ENCODE measurements at regions not wholly inside any gene's neighbourhood (a gene's known extent, or its start where the extent isn't known, plus 50 kb on each side); places are given as distances from the start of the nearest gene placed in this dataset.
"Not testable (repeated sequence)": the region's sequence is repeated elsewhere in the genome, so short reads cannot be mapped to it uniquely, and the experiment has no call there.

GRCh38 chr4:29708473-29708872 lies 1011.7 kb upstream of the PCDH7 start:
- no peak for DNase-seq (ENCODE audit: low read depth)

- DNase-seq (ENCODE audit: low read depth), result no peak
Observed at GRCh38 chr4:29710519-29710918, 1009.6 kb upstream of the PCDH7 start.

- DNase-seq (ENCODE audit: low read depth), result no peak
Observed at GRCh38 chr4:29711226-29711625, 1008.9 kb upstream of the PCDH7 start.

- no peak for DNase-seq (ENCODE audit: low read depth)
Observed at GRCh38 chr4:29717287-29718057, 1002.7 kb upstream of the PCDH7 start.

GRCh38 chr4:29718136-29718535 lies 1002.0 kb upstream of the PCDH7 start:
- no peak for DNase-seq (ENCODE audit: low read depth)

- DNase-seq (ENCODE audit: low read depth), result no peak
Observed at GRCh38 chr4:29722253-29722652, 997.9 kb upstream of the PCDH7 start.

GRCh38 chr4:29726938-29727337 lies 993.2 kb upstream of the PCDH7 start:
- DNase-seq (ENCODE audit: low read depth), result no peak

- DNase-seq (ENCODE audit: low read depth), result no peak
Observed at GRCh38 chr4:29734343-29735213, 985.6 kb upstream of the PCDH7 start.

- DNase-seq (ENCODE audit: low read depth), result no peak
Observed at GRCh38 chr4:29756966-29757365, 963.2 kb upstream of the PCDH7 start.

- DNase-seq (ENCODE audit: low read depth), result no peak
Observed at GRCh38 chr4:29762151-29762550, 958.0 kb upstream of the PCDH7 start.

GRCh38 chr4:29770627-29771026 lies 949.5 kb upstream of the PCDH7 start:
- no peak for DNase-seq (ENCODE audit: low read depth)

- not testable (repeated sequence) for DNase-seq (ENCODE audit: low read depth)
Observed at GRCh38 chr4:29788123-29788522, 932.0 kb upstream of the PCDH7 start.

GRCh38 chr4:29805245-29805644 lies 914.9 kb upstream of the PCDH7 start:
- no peak for DNase-seq (ENCODE audit: low read depth)

GRCh38 chr4:29805916-29806480 lies 914.2 kb upstream of the PCDH7 start:
- DNase-seq (ENCODE audit: low read depth), result no peak

GRCh38 chr4:29817961-29818360 lies 902.2 kb upstream of the PCDH7 start:
- no peak for DNase-seq (ENCODE audit: low read depth)

- no peak for DNase-seq (ENCODE audit: low read depth)
Observed at GRCh38 chr4:29829067-29829466, 891.1 kb upstream of the PCDH7 start.

GRCh38 chr4:29852537-29852936 lies 867.6 kb upstream of the PCDH7 start:
- no peak for DNase-seq (ENCODE audit: low read depth)

- no peak for DNase-seq (ENCODE audit: low read depth)
Observed at GRCh38 chr4:29853833-29854232, 866.3 kb upstream of the PCDH7 start.

- DNase-seq (ENCODE audit: low read depth), result no peak
Observed at GRCh38 chr4:29861307-29861706, 858.9 kb upstream of the PCDH7 start.

GRCh38 chr4:29867412-29867811 lies 852.8 kb upstream of the PCDH7 start:
- DNase-seq (ENCODE audit: low read depth), result no peak

GRCh38 chr4:29900336-29900735 lies 819.8 kb upstream of the PCDH7 start:
- no peak for DNase-seq (ENCODE audit: low read depth)

- DNase-seq (ENCODE audit: low read depth), result no peak
Observed at GRCh38 chr4:29908276-29908675, 811.9 kb upstream of the PCDH7 start.

GRCh38 chr4:29927895-29928294 lies 792.3 kb upstream of the PCDH7 start:
- DNase-seq (ENCODE audit: low read depth), result no peak

All from renal cortical epithelial cell (primary cell).